Rectal smooth muscle tissue (tissue), 1 donor: ENCODE measurements at regions not wholly inside any gene's neighbourhood (a gene's known extent, or its start where the extent isn't known, plus 50 kb on each side); places are given as distances from the start of the nearest gene placed in this dataset.

Experiments
- H3K27ac ChIP-seq: one replicate; pipeline ENCODE4 v1.7.0; 2013; ENCODE audit warnings: low read depth, low read length, inconsistent platforms
- H3K27me3 ChIP-seq: one replicate; pipeline ENCODE4 v1.7.0; 2013; ENCODE audit warnings: low read length; ENCODE audit not compliant: control insufficient read depth, insufficient read depth
- H3K36me3 ChIP-seq: one replicate; pipeline ENCODE4 v1.7.0; 2013; ENCODE audit warnings: low read length; ENCODE audit not compliant: control insufficient read depth, insufficient read depth
- H3K4me1 ChIP-seq: one replicate; pipeline ENCODE4 v1.7.0; 2013; ENCODE audit warnings: low read length; ENCODE audit not compliant: control insufficient read depth, insufficient read depth
- H3K4me3 ChIP-seq: one replicate; pipeline ENCODE4 v1.7.0; 2013; ENCODE audit warnings: low read length
- H3K9ac ChIP-seq: one replicate; pipeline ENCODE4 v1.7.0; 2013; ENCODE audit warnings: low read length

DNA sequence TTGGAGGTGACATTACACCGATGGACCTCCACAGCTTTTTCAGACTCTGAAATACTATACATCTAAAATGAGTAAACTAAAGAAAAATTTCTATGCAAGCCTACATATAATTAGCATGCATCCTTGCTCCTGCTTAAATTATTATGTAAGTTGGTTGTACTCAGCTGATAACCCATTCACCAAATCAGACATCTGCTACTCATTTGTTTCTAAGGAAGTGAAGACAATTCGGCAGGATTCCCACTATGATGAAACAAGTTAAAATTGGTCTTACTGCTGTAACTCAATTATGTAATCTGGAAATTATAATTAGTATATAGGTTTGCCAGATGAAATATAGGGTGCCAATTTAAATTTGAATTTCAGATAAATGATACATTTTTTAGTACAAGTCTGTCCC is 59.5 kb upstream of the FGF13 start:
- no peaks in the 10 kb centered on the region for H3K4me1 ChIP-seq
- H3K4me3 ChIP-seq, result no peak overlapping the region
- H3K27ac ChIP-seq, result no peak overlapping the region
- no peaks in the 10 kb centered on the region for H3K36me3 ChIP-seq
- no peak overlapping the region for H3K9ac ChIP-seq
- H3K27me3 ChIP-seq, result no peaks in the 10 kb centered on the region

DNA sequence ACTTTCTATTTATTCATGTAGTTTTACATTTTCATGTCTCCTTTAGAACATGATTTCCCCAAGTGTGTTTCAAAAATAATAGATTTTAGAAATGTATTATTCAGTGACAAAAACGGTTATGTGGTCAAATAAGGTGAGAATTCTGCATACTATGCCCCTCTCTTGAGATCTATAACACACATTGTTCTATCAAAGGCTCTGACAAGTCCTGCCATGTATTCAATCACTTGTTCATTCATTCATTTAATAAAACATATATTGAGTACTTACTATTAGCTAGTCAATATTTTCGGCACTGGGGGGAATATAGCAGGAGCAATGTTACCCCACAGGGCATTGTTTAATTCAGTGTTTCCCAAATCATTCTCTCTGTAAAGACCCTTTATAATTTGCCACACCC is 58.4 kb upstream of the FGF13 start:
- Histone ChIP-seq H3K27ac (no peak overlapping the region), H3K36me3 (no peaks in the 10 kb centered on the region), H3K27me3 (no peaks in the 10 kb centered on the region), H3K9ac (no peak overlapping the region), H3K4me1 (no peaks in the 10 kb centered on the region), H3K4me3 (no peak overlapping the region)

DNA sequence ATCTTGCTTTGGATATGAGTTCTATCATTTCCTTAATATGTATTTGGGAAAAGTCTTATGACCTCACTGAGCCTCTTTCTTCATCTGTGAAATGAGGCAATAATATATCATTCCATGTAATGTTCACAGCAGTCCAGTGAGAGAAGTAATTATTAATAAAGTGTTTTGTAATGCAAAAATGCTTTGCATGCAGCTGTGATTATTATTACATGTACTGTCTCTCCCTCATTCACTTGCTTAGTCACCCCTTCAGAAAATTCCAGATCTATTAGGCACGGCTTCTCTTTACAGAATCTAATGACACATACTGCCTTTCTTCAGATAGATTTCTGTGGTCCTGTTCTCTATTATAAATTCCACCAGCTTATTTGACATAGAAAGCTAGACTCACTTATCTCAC is 53.5 kb upstream of the FGF13 start:
- no peaks in the 10 kb centered on the region for H3K36me3 ChIP-seq
- no peak overlapping the region for H3K27ac ChIP-seq
- H3K4me1 ChIP-seq, result no peaks in the 10 kb centered on the region
- no peak overlapping the region for H3K9ac ChIP-seq
- no peak overlapping the region for H3K4me3 ChIP-seq
- H3K27me3 ChIP-seq, result no peaks in the 10 kb centered on the region

DNA sequence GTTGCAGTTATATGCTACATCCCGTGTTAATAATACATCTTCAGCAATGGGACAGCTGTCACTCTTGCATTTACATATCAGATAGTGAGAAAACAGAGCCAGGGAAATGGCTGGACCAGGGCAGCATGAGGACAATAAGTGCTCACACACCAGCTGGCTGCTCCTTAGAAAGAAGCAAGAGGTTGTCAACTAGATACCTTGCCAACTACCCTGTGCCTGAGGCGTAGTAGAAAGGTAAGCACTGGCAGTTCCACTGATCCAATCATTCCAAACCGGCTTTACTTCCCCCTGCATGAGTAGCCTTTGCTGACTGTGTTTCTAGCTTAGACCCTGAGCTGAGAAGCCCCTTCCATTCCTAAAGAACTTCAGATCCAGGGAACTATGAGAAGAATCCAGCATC is 52.2 kb upstream of the FGF13 start:
- H3K27me3 ChIP-seq, result no peaks in the 10 kb centered on the region

DNA sequence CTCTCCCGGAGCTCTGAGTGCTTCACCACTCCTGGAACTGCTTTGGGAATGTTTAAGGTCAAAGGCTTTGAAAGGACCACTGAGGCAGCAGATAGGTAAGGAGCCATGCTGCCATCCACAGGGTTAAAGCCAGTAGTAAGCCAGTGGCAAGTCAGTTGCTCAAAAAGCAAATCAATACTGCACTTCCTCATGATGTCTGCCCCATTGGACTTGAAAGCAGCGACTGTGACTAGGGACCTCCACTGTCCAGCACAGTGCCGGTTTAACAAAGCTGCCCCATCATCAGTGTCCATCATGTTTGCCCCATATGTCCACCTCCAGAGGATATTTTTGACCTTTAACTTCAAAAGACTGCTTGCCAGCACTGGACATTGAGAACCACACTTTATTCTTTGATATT is 49.9 kb upstream of the FGF13 start:
- Histone ChIP-seq H3K36me3 (no peaks in the 10 kb centered on the region), H3K4me1 (no peaks in the 10 kb centered on the region), H3K4me3 (no peak overlapping the region), H3K27me3 (no peaks in the 10 kb centered on the region), H3K27ac (no peak overlapping the region), H3K9ac (no peak overlapping the region)

More for the DNA sequence above, 52.2 kb upstream of the FGF13 start:
- Histone ChIP-seq H3K9ac (no peak overlapping the region), H3K27ac (no peak overlapping the region), H3K36me3 (no peaks in the 10 kb centered on the region), H3K4me3 (no peak overlapping the region), H3K4me1 (no peaks in the 10 kb centered on the region)
